HG02610 (cell line): ENCODE measurements at regions not wholly inside any gene's neighbourhood (a gene's known extent, or its start where the extent isn't known, plus 50 kb on each side); places are given as distances from the start of the nearest gene placed in this dataset.
A peak's percentile ranks its signal among the peaks of the same experiment; 100 is the strongest.
"Not testable (repeated sequence)": the region's sequence is repeated elsewhere in the genome, so short reads cannot be mapped to it uniquely, and the experiment has no call there.

Source experiments
- ATAC-seq: cut with Tn5 transposase; IDR thresholded peaks from one replicate; pipeline ENCODE4 v1.9.1; 2021; ENCODE audit warnings: mild to moderate bottlenecking, moderate library complexity; ENCODE audit not compliant: unreplicated experiment

- no peak for ATAC-seq
These were observed 154.1 kb upstream of the ZSWIM2 start for GRCh38 chr2:187003038-187003554.

- no peak for ATAC-seq
These were observed 153.3 kb upstream of the ZSWIM2 start for GRCh38 chr2:187002242-187002641.

GRCh38 chr2:187001248-187001647, 152.3 kb upstream of the ZSWIM2 start:
- ATAC-seq: no peak

GRCh38 chr2:186995092-186995491, 146.1 kb upstream of the ZSWIM2 start:
- peak; percentile 64 for ATAC-seq

GRCh38 chr2:186992597-186992996, 143.6 kb upstream of the ZSWIM2 start:
- ATAC-seq: no peak

GRCh38 chr2:186991766-186992417, 142.9 kb upstream of the ZSWIM2 start:
- ATAC-seq: no peak

- no peak for ATAC-seq
These were observed 136.0 kb upstream of the ZSWIM2 start for GRCh38 chr2:186984966-186985365.

GRCh38 chr2:186984481-186984880, 135.5 kb upstream of the ZSWIM2 start:
- no peak for ATAC-seq

- ATAC-seq: no peak
These were observed 132.0 kb upstream of the ZSWIM2 start for GRCh38 chr2:186980787-186981550.

- no peak for ATAC-seq
These were observed 131.1 kb upstream of the ZSWIM2 start for GRCh38 chr2:186980117-186980442.

GRCh38 chr2:186979439-186980116, 130.6 kb upstream of the ZSWIM2 start:
- ATAC-seq: no peak

GRCh38 chr2:186977433-186978045, 128.6 kb upstream of the ZSWIM2 start:
- ATAC-seq: peak; percentile 47

- no peak for ATAC-seq
These were observed 127.4 kb upstream of the ZSWIM2 start for GRCh38 chr2:186976329-186976728.

GRCh38 chr2:186972281-186972970, 123.5 kb upstream of the ZSWIM2 start:
- no peak for ATAC-seq

- peak; percentile 72 for ATAC-seq
These were observed 119.3 kb upstream of the ZSWIM2 start for GRCh38 chr2:186968277-186968676.

- no peak for ATAC-seq
These were observed 117.0 kb upstream of the ZSWIM2 start for GRCh38 chr2:186966015-186966414.

- no peak for ATAC-seq
These were observed 113.2 kb upstream of the ZSWIM2 start for GRCh38 chr2:186962085-186962747.

- ATAC-seq: not testable (repeated sequence)
These were observed 111.3 kb upstream of the ZSWIM2 start for GRCh38 chr2:186960241-186960640.

GRCh38 chr2:186959486-186959885, 110.5 kb upstream of the ZSWIM2 start:
- no peak for ATAC-seq

GRCh38 chr2:186950694-186951093, 101.7 kb upstream of the ZSWIM2 start:
- ATAC-seq: no peak
